GM10248 (cell line): ENCODE measurements at regions not wholly inside any gene's neighbourhood (a gene's known extent, or its start where the extent isn't known, plus 50 kb on each side); places are given as distances from the start of the nearest gene placed in this dataset.

Source experiments
- CTCF ChIA-PET: fragments of 300-600 bp; sonication (Branson Sonifier 250); formaldehyde crosslinking; extraction: SDS; loops from one replicate; lab custom pipeline; 2021; ENCODE audit warnings: antibody characterized with exemption; lab: Yijun Ruan, JAX
- POLR2A ChIA-PET: fragments of 350-650 bp; sonication (Branson Sonifier 250); formaldehyde crosslinking; extraction: SDS; loops from one replicate; lab custom pipeline; 2020; ENCODE audit warnings: antibody characterized with exemption; lab: Yijun Ruan, JAX
- DNase-seq: peaks from one replicate; pipeline ENCODE4 v3.0.0; 2012; ENCODE audit errors: extremely low spot score
- CTCF ChIP-seq: IDR thresholded peaks from 2 replicates; pipeline ENCODE4 v1.5.1; 2012; ENCODE audit warnings: mild to moderate bottlenecking, low read depth; ENCODE audit errors: extremely low read depth, missing control alignments, control extremely low read depth

GRCh38 chr7:89780291-89780690 is 374.0 kb upstream of the STEAP1 start:
- POLR2A ChIA-PET: no interaction called here
- TF ChIP-seq CTCF: no peak
- no peak for DNase-seq
- CTCF ChIA-PET: no interaction called here

GRCh38 chr7:89796481-89796880 is 357.8 kb upstream of the STEAP1 start:
- TF ChIP-seq CTCF: no peak
- DNase-seq: no peak
- ChIA-PET CTCF (no interaction called here), POLR2A (no interaction called here)

- DNase-seq: no peak
- ChIA-PET CTCF (no interaction called here), POLR2A (no interaction called here)
- TF ChIP-seq CTCF: no peak
Observed at GRCh38 chr7:89797965-89798598, 356.2 kb upstream of the STEAP1 start.

GRCh38 chr7:89798599-89798996 is 355.7 kb upstream of the STEAP1 start:
- DNase-seq: no peak
- no peak for TF ChIP-seq CTCF
- POLR2A ChIA-PET: no interaction called here
- CTCF ChIA-PET: interaction anchor here (1.3 kb wide), 1 partner anchor 12 kb away, joined by 3 read pairs; no protein-coding TSS in a partner anchor

GRCh38 chr7:89800761-89801160 is 353.5 kb upstream of the STEAP1 start:
- no peak for DNase-seq
- no peak for TF ChIP-seq CTCF
- POLR2A ChIA-PET: interaction anchor here (0.5 kb wide), 1 partner anchor 626 kb away, joined by 3 read pairs; no protein-coding TSS in a partner anchor
- CTCF ChIA-PET: interaction anchor here (0.8 to 1.4 kb wide), 4 partner anchors 12 to 207 kb away, joined by 3 read pairs; no protein-coding TSS in a partner anchor

GRCh38 chr7:89809291-89809690 is 345.0 kb upstream of the STEAP1 start:
- POLR2A ChIA-PET: no interaction called here
- CTCF ChIA-PET: interaction anchor here (0.9 kb wide), 1 partner anchor 64 kb away, joined by 3 read pairs; no protein-coding TSS in a partner anchor
- no peak for DNase-seq
- no peak for TF ChIP-seq CTCF
